Adrenal gland (tissue), 5 donors: ENCODE measurements at regions not wholly inside any gene's neighbourhood (a gene's known extent, or its start where the extent isn't known, plus 50 kb on each side); places are given as distances from the start of the nearest gene placed in this dataset.

ENCODE experiments used
- POLR2A ChIP-seq, 2 donors: fragments of 450-650 bp; IDR thresholded peaks; one replicate each; pipeline ENCODE4 v1.6.1; 2017; ENCODE audit warnings: antibody characterized with exemption in 2 of 2, mild to moderate bottlenecking in 2 of 2, moderate library complexity in 1 of 2
- TF ChIP-seq, protein P1 (sequence below), 6 experiments: fragments of 450-650 bp in 4 of 6; fragments of 200-600 bp in 2 of 6; sonication (generic) in 1 of 6; IDR thresholded peaks; 1 replicate in 5 of 6; 2 replicates in 1 of 6; pipeline versions ENCODE4 v1.5.1 to v1.8.0; 2016 to 2021; ENCODE audit warnings: antibody characterized with exemption in 6 of 6, mild to moderate bottlenecking in 2 of 6, moderate library complexity in 1 of 6
- donor health status: DM: no; HTN: no; CAD: no.

DNA sequence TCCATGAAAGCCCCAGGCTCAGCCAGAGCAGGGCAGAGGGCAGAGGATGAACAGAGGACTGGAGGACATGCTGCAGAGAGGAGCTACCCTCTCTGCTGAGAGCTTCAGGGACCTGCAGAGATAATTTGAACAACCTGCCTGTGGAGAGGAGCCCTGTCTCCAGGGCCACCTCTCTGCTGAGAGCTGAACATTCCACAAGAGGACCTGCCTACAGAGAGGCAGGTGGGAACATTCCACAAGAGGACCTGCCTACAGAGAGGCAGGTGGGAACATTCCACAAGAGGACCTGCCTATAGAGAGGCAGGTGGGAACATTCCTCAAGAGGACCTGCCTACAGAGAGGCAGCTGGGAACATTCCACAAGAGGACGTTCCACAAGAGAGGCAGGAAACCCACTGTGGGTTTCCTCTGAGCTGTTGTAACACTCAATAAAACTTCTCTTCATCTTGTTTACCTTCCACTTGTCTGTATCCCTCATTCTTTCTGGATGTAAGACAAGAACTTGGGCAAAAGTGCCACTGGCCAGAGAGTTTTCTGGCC is 551.9 kb upstream of the CA10 start:
- TF ChIP-seq, protein P1, sequence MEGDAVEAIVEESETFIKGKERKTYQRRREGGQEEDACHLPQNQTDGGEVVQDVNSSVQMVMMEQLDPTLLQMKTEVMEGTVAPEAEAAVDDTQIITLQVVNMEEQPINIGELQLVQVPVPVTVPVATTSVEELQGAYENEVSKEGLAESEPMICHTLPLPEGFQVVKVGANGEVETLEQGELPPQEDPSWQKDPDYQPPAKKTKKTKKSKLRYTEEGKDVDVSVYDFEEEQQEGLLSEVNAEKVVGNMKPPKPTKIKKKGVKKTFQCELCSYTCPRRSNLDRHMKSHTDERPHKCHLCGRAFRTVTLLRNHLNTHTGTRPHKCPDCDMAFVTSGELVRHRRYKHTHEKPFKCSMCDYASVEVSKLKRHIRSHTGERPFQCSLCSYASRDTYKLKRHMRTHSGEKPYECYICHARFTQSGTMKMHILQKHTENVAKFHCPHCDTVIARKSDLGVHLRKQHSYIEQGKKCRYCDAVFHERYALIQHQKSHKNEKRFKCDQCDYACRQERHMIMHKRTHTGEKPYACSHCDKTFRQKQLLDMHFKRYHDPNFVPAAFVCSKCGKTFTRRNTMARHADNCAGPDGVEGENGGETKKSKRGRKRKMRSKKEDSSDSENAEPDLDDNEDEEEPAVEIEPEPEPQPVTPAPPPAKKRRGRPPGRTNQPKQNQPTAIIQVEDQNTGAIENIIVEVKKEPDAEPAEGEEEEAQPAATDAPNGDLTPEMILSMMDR (IDR thresholded peaks at IDR 0.05): no peak
- no peak for TF ChIP-seq POLR2A (IDR thresholded peaks at IDR 0.05)
